H1 (cell line): ENCODE measurements at regions not wholly inside any gene's neighbourhood (a gene's known extent, or its start where the extent isn't known, plus 50 kb on each side); places are given as distances from the start of the nearest gene placed in this dataset.
"Not testable (repeated sequence)": the region's sequence is repeated elsewhere in the genome, so short reads cannot be mapped to it uniquely, and the experiment has no call there.

ENCODE experiments used
- CTCF ChIA-PET: fragments of 300-600 bp; sonication (Branson Sonifier 250); formaldehyde crosslinking; loops from one replicate; lab custom pipeline; 2021; ENCODE audit not compliant: partially characterized antibody; lab: Charles Lee
- POLR2A ChIA-PET: fragments of 300-600 bp; sonication (Branson Sonifier 250); formaldehyde crosslinking; loops from one replicate; lab custom pipeline; 2021; ENCODE audit warnings: inconsistent platforms; ENCODE audit not compliant: partially characterized antibody; lab: Charles Lee
- DNase-seq, 2 experiments: peaks; one replicate each; pipeline versions ENCODE4 v3.0.0 to v3.0.0-alpha.2; 2010 to 2022; ENCODE audit warnings: low spot score in 2 of 2, low read depth in 1 of 2, mixed read lengths in 1 of 2
- FAIRE-seq: peaks from 2 replicates; lab custom pipeline; 2011; peaks lifted over from hg19 to GRCh38; lab: Jason Lieb, UNC
- H2AFZ ChIP-seq: 2 replicates; pipeline ENCODE4 v1.8.1; 2012; ENCODE audit warnings: low read length, inconsistent platforms
- H2AK5ac ChIP-seq: 2 replicates; pipeline ENCODE4 v1.6.1; 2013; ENCODE audit warnings: low read depth, low read length
- H2BK120ac ChIP-seq: replicated peaks from 2 replicates; pipeline ENCODE3; 2013; ENCODE audit warnings: low read depth, low read length, inconsistent platforms
- H2BK12ac ChIP-seq: 2 replicates; pipeline ENCODE4 v1.6.1; 2013; ENCODE audit warnings: low read depth, low read length
- H2BK15ac ChIP-seq: 2 replicates; pipeline ENCODE4 v1.6.1; 2013; ENCODE audit warnings: low read length
- H2BK20ac ChIP-seq: 2 replicates; pipeline ENCODE4 v1.6.1; 2013; ENCODE audit warnings: low read length
- H2BK5ac ChIP-seq: 2 replicates; pipeline ENCODE4 v1.6.1; 2013; ENCODE audit warnings: low read depth, low read length
- H3K14ac ChIP-seq: 2 replicates; pipeline ENCODE4 v1.6.1; 2013; ENCODE audit warnings: inconsistent platforms; ENCODE audit not compliant: insufficient read length
- H3K18ac ChIP-seq: 2 replicates; pipeline ENCODE4 v1.6.1; 2013; ENCODE audit warnings: low read length; ENCODE audit errors: extremely low read depth
- H3K23ac ChIP-seq: 2 replicates; pipeline ENCODE4 v1.6.1; 2013; ENCODE audit warnings: inconsistent platforms; ENCODE audit not compliant: insufficient read length
- H3K23me2 ChIP-seq: 2 replicates; pipeline ENCODE4 v1.6.1; 2013; ENCODE audit warnings: low read depth, low read length
- H3K27ac ChIP-seq: 2 replicates; pipeline ENCODE4 v1.6.1; 2011; ENCODE audit warnings: low read depth, low read length, inconsistent platforms
- H3K27me3 ChIP-seq, 4 experiments: replicated peaks in 1 of 4; 1 replicate in 1 of 4; 2 replicates in 3 of 4; pipeline versions ENCODE4 v1.6.1 to v1.8.1; 2011 to 2013; ENCODE audit warnings: low read length in 3 of 4, mild to moderate bottlenecking in 3 of 4, inconsistent platforms in 2 of 4, mixed read lengths in 2 of 4, moderate library complexity in 1 of 4; ENCODE audit not compliant: control insufficient read depth in 3 of 4, insufficient read depth in 3 of 4; ENCODE audit errors: extremely low read depth in 1 of 4
- H3K36me3 ChIP-seq, 4 experiments: 2 replicates each; pipeline versions ENCODE4 v1.6.1 to v1.8.1; 2011 to 2013; ENCODE audit warnings: mild to moderate bottlenecking in 4 of 4, low read length in 3 of 4, moderate library complexity in 2 of 4, control low read depth in 1 of 4, inconsistent platforms in 1 of 4; ENCODE audit not compliant: insufficient read depth in 4 of 4, control insufficient read depth in 2 of 4
- H3K4ac ChIP-seq: replicated peaks from 2 replicates; pipeline ENCODE3; 2013; ENCODE audit warnings: low read length, low read depth, mixed read lengths, inconsistent platforms; ENCODE audit not compliant: insufficient read length
- H3K4me1 ChIP-seq, 4 experiments: replicated peaks in 1 of 4; 1 replicate in 1 of 4; 2 replicates in 3 of 4; pipeline versions ENCODE4 v1.6.1 to v1.8.1; 2011 to 2013; ENCODE audit warnings: low read length in 3 of 4, inconsistent platforms in 2 of 4, mixed read lengths in 1 of 4; ENCODE audit not compliant: insufficient read depth in 4 of 4, control insufficient read depth in 3 of 4
- H3K4me2 ChIP-seq, 2 experiments: 2 replicates each; pipeline versions ENCODE4 v1.6.1 to v1.8.1; 2011 to 2013; ENCODE audit warnings: low read depth in 2 of 2, low read length in 2 of 2, control low read depth in 1 of 2, inconsistent platforms in 1 of 2, mild to moderate bottlenecking in 1 of 2; ENCODE audit not compliant: insufficient read depth in 1 of 2
- H3K4me3 ChIP-seq, 4 experiments: fragments of 200-600, 300-600 bp in 1 of 4; sonication (generic), shearing (Covaris generic), sonication (Bioruptor Twin) in 1 of 4; 2 replicates each; pipeline versions ENCODE4 v1.5.1 to v1.8.1; 2011 to 2016; ENCODE audit warnings: low read length in 4 of 4, low read depth in 3 of 4, control low read depth in 2 of 4, inconsistent platforms in 2 of 4, mild to moderate bottlenecking in 2 of 4, mixed read lengths in 1 of 4, moderate library complexity in 1 of 4; ENCODE audit not compliant: insufficient read depth in 2 of 4; ENCODE audit errors: extremely low read depth in 1 of 4
- H3K56ac ChIP-seq: replicated peaks from 2 replicates; pipeline ENCODE3; 2013; ENCODE audit warnings: low read depth, mild to moderate bottlenecking, mixed read lengths, low read length, inconsistent platforms; ENCODE audit not compliant: insufficient read length
- H3K79me1 ChIP-seq: 2 replicates; pipeline ENCODE4 v1.6.1; 2013; ENCODE audit warnings: low read depth, low read length, control low read depth
- H3K79me2 ChIP-seq, 2 experiments: 2 replicates each; pipeline versions ENCODE4 v1.6.1 to v1.8.1; 2012 to 2013; ENCODE audit warnings: low read length in 2 of 2, mild to moderate bottlenecking in 2 of 2, inconsistent platforms in 1 of 2; ENCODE audit not compliant: insufficient read depth in 2 of 2, control insufficient read depth in 1 of 2
- H3K9ac ChIP-seq, 4 experiments: replicated peaks in 1 of 4; 1 replicate in 1 of 4; 2 replicates in 3 of 4; pipeline versions ENCODE4 v1.6.1 to v1.8.1; 2011 to 2013; ENCODE audit warnings: low read depth in 3 of 4, low read length in 3 of 4, control low read depth in 2 of 4, mild to moderate bottlenecking in 2 of 4, moderate library complexity in 2 of 4, inconsistent platforms in 1 of 4; ENCODE audit errors: extremely low read depth in 1 of 4
- H3K9me3 ChIP-seq, 2 experiments: 2 replicates each; pipeline versions ENCODE4 v1.6.1 to v1.8.1; 2012 to 2013; ENCODE audit warnings: mild to moderate bottlenecking in 2 of 2, moderate library complexity in 2 of 2, control low read depth in 1 of 2, inconsistent platforms in 1 of 2, low read depth in 1 of 2, low read length in 1 of 2, mixed read lengths in 1 of 2; ENCODE audit not compliant: insufficient read depth in 2 of 2
- H4K20me1 ChIP-seq, 2 experiments: replicated peaks in 1 of 2; 2 replicates each; pipeline versions ENCODE3 to v1.8.1; 2011 to 2013; ENCODE audit warnings: inconsistent platforms in 2 of 2, low read length in 2 of 2, mild to moderate bottlenecking in 1 of 2; ENCODE audit not compliant: insufficient read depth in 2 of 2, control insufficient read depth in 1 of 2
- H4K5ac ChIP-seq: 2 replicates; pipeline ENCODE4 v1.6.1; 2013; ENCODE audit warnings: low read length, low read depth, mixed read lengths, inconsistent platforms; ENCODE audit not compliant: insufficient read length
- H4K8ac ChIP-seq: 2 replicates; pipeline ENCODE4 v1.8.0; 2013; ENCODE audit warnings: mild to moderate bottlenecking, moderate library complexity, low read length, inconsistent platforms; ENCODE audit not compliant: insufficient read depth; ENCODE audit errors: extremely low read depth
- H4K91ac ChIP-seq: replicated peaks from 2 replicates; pipeline ENCODE3; 2013; ENCODE audit warnings: low read length, mixed read lengths, inconsistent platforms; ENCODE audit not compliant: insufficient read length
- WGBS, 2 experiments: shearing (Covaris generic) in 1 of 2; methylation state at CpG; one replicate each; pipeline versions ENCODE4 v1.1.6 to v1.1.7; 2013 to 2015; ENCODE audit warnings: low lambda C conversion rate in 2 of 2, mixed read lengths in 2 of 2, inconsistent platforms in 1 of 2, low coverage in 1 of 2, missing lambda C conversion rate in 1 of 2; ENCODE audit not compliant: insufficient replicate concordance in 2 of 2, insufficient coverage in 1 of 2, insufficient read length in 1 of 2; ENCODE audit errors: extremely low coverage in 1 of 2, missing lambda C conversion rate in 1 of 2; 5-methylcytosine and 5-hydroxymethylcytosine counted together

- H3K27me3 ChIP-seq, H3K23ac ChIP-seq, H2BK20ac ChIP-seq, H4K8ac ChIP-seq, H3K14ac ChIP-seq, H2AFZ ChIP-seq, H3K18ac ChIP-seq, FAIRE-seq, H4K5ac ChIP-seq, H3K9ac ChIP-seq, H2BK120ac ChIP-seq, H3K9me3 ChIP-seq, H3K79me1 ChIP-seq, H3K4ac ChIP-seq, H2AK5ac ChIP-seq, H3K36me3 ChIP-seq, H3K79me2 ChIP-seq, H2BK5ac ChIP-seq, H2BK15ac ChIP-seq, POLR2A ChIA-PET, H3K56ac ChIP-seq, H3K27ac ChIP-seq, H3K23me2 ChIP-seq, H4K91ac ChIP-seq, H4K20me1 ChIP-seq, H3K4me3 ChIP-seq, DNase-seq, H2BK12ac ChIP-seq, H3K4me2 ChIP-seq, H3K4me1 ChIP-seq: not testable (repeated sequence)
- CTCF ChIA-PET, result interaction anchor here (0.6 kb wide), 1 partner anchor 181 kb away, joined by 3 read pairs; no protein-coding TSS in a partner anchor
- WGBS, 2 experiments, result 84% methylated on average over 3 of the region's 3 CpGs; no CpG with 5 or more reads in 1 of the 2 experiments
These were observed 382.4 kb upstream of the PODXL start for GRCh38 chr7:131938788-131939187.
